NCI-H2227 (cell line): ENCODE measurements at regions not wholly inside any gene's neighbourhood (a gene's known extent, or its start where the extent isn't known, plus 50 kb on each side); places are given as distances from the start of the nearest gene placed in this dataset.
A peak's percentile ranks its signal among the peaks of the same experiment; 100 is the strongest.

ENCODE experiments used
- DNase-seq: peaks from one replicate; lab custom pipeline; 2025; ENCODE audit not compliant: unreplicated experiment; lab: John Stamatoyannopoulos, UW

DNA sequence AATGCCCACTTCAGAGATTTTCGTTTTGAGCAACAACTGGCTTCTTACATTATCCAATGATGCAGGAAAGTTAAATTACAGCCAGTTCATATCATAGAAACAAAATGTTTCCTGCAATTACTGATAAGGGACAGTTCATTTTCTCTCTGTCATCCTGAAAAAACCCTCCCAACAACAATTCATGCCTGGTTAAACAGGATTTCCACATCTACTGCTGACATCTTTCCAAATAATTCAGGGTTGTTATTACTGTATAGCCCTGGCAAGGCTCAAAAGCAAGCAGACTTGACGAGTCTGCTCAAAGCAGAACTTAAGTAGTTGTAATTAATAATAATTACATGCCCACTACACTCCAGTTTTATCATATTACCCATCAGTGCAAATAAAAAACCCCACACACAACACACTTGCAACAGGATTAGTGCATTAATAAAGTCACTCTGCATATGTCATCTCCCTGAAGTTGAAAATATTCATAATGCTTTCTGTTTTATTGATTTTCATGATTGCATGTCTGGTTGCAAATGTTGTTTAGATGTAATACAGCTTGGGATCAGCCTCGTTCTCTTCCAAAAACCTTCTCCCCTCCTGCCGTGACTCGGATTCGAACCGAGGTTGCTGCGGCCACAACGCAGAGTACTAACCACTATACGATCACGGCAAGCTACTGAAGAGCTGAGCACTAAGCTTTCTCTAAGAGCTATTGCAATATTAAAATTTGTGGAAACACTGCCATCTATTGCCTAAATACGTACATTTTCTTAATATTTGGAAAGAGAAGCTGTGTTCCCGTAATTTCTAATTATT, 119.6 kb upstream of the NFIB start:
- DNase-seq, result peak; percentile 72

DNA sequence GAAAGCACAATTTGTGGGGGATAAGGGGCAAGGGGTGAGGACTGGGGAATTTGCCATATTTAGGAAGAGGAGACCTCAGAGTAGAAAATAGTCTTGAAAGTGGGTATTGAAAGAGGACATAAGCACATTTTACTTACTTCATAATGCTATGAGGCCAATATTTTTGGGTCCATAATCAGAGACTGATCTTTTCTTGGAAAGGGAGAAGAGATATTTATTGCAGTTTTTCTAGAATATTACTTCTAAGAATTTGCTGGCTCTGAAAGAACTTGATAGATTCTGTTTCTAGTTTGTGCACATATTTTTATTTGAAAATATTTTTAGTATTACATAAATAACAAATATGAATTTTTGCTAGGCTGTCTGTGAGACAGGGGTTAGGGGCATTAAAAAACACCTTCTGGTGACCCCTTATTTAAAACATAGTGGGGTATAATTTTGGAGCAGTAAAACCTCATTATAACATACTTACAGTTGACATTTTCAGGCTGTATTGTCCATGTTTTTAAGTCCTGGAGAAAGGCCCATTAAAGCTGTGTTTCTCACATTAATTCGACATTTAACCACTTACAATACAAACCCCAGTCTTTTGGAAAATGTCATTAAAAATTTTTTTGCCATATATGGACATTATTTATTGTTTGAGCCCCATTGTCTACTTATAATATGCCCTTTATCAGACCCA, 118.9 kb upstream of the NFIB start:
- no peak for DNase-seq

DNA sequence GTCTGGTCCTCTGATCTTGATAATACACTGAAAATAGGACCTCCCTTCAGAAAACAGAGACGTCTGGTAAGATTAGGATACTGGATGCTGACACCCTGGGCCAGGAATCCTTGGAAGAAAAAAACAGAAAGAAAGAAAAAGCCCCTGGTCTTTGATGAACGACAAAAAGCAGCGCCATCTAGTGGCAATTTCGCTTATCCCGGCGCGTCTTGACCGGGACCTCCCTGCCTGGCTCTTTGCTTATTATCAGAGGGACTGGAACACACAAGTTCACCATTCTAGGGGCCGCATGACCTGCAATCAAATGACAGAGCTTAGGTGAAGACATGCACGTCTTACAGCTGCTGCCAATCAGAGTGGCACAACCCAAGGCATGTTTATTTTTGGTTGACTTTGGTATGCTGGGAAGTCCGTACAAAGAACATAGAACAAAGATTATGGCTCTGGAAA, 114.9 kb upstream of the NFIB start:
- peak; percentile 88 for DNase-seq

DNA sequence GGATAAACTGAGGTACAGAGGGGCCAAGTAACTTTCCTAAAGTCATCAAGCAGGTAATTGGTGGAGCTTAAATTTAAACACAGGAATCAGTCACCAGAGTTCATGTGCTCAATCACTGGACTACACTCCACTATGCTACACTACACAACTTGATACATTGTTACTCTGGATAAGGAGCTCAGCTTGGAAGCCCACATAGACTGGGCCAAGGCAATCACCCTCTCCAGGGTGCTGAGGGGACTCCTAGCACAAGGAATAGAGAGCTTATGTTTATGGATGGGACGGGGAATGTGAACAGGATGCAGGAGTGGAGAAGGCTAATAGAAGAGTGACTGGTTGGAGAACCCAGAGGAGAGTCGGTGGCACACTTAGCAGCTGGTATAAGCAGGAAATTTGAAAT, 113.5 kb upstream of the NFIB start:
- no peak for DNase-seq

DNA sequence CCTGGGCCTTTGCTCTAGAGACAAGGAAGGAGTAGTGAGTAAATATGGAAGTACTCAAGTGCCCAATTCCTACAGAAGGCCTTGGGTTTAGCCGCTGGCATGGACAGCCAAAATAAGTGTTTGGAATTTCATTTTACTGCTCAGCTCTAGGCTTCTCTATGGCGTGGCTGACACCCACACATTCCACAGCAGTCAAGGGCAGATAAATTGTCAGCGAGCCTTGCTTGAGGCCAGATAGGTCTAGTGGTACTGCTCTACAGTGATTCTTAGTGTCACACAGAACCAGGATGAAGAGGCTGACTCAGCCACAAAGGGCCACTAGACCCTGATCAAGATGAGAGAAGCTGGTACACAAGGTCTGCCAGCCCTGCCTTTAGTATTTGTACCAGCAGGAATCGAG, 111.0 kb upstream of the NFIB start:
- DNase-seq, result no peak

DNA sequence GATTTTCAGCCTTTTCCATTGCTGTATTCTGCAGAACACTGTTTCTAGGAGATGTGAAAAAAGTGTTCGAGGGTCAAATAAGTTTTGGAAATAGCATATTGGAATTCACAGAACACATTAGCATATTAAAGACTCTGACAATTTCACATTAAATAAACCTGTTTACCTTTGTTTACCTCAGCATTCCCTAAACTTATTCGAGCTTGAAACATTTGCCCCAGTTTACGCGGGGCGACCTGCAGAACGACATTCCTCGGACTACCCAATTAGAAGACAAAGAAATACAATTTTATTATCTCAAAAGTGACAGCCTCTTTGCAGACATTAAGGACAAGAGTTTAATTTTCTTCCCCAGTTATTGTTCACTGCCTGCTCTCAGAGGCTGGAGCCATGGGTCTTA, 110.3 kb upstream of the NFIB start:
- DNase-seq, result no peak

DNA sequence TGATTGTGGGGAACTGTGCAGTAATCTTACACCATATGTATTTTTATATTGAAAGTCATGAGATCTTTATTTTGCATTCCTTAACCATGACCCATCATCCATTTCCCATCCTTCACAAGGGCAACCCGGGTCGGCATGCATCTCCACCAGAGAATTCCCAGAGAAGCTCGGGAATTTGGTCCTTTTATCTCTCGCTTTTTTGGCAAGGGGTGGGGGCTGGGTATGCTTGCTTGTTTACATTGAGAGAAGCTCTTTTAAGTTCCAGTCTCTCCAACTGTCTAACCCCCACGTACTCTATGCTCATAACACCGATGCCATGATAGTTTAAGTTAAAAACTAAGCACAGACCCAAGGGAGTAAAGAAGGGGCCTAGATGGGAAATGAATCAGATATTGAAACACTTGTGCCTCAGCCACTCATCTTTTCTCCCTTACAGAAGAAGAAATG, 109.9 kb upstream of the NFIB start:
- no peak for DNase-seq

DNA sequence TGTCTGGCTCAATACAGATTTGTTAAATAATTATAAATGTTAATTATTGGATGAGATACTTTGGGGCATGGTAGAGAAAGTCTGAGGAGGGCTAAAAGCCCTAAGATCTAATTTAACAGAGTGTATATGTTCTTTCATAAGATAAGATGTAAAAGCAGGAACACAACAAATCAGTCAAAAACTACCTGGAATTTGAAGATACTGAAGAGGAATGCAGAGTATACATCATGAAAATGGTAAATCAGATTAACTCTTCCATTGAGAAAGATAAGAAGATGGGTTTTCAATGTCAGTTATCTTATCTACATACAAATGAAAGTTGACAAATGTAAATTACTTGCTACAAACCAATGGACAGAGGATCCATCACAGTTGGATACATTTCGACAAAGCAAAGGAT, 107.3 kb upstream of the NFIB start:
- DNase-seq, result no peak

DNA sequence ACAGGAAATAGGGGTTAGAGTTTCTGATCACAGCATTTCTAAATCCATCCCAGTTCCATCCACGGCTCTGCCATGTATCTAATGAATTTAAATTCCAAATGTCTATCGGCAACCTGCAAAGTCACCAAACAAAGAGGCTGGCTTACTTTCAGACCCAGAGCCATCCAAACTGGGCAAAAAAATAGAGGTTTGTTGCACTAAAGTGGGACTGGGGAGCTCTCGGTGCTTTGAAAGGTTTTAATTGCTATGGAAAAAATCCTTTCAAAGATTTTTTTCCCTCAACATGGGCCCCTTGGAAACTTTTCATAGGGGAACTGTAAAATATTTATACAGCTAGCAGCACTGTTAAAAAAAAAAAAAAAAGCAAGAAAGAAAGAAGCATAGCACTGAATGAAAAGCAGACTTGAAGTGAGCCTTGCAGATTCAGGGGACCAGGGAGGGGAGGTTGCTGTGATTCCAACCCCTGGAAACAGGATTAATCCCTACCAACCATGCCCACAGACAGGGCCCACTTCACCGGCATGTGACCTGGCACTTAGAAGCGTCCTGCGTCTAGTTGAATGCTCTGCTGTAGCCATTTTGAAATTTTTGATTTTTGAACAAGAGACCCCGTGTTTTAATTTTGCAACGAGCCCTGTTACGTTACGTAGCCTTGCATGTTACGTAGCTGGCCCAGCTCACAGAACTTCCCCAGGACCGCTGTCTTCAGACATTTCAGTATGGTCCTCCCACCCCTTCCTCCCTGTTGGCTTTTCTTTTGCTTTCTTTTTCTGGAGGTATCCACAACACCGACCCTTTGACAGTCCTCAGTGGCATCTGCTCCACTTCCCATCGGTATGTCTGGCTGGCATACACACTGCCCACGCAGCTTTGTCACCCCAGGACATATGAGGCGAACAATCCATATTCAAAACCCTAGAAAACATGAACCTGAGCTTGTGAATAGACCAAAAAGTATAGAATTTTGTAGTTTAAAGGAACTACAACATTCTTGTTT, 105.3 kb upstream of the NFIB start:
- DNase-seq, result no peak

DNA sequence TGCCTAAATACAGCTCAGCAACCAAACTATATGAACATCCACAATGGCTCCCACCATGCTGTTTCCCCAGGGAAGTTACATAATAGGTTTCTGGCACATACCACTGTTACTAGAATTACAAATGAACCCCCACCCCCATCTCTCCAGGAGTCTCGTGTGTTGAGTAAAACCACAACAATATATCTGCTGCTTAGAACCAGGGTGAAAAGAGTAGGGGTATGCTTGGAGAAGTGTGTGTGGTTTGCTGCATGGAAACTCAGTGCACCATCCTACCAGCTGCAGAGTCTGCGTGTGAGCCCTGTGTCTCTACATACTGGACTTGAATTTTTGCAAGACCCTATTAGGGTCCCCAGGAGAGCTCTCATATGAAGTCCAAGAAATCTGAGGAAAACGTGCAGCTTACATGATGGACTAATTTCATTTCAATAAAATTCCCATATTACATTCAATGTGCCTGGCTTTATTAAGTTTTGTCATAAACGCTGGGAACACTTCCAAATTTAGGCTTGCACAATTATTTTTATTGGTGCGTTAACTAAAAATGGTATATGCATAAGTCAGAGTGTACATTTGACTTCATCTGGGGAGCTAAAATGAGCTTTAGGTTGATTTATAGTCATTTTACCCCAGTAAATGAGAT, 104.5 kb upstream of the NFIB start:
- DNase-seq, result no peak

DNA sequence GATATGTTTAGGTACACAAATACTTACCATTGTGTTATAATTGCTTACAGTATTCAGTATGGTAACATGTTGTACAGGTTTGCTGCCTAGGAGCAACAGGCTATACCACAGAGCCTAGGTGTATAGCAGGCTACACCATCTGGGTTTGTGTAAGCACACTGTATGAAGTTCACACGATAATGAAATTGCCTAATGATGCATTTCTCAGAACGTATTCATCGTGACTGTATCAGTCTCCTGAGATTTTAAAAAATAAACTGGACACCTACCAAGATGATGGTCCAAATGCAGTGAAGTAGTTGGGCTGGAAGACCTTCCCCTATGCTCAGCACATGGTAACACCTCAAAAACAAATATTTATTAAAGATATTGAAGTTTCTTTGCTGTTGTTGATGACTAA, 103.3 kb upstream of the NFIB start:
- DNase-seq, result no peak

DNA sequence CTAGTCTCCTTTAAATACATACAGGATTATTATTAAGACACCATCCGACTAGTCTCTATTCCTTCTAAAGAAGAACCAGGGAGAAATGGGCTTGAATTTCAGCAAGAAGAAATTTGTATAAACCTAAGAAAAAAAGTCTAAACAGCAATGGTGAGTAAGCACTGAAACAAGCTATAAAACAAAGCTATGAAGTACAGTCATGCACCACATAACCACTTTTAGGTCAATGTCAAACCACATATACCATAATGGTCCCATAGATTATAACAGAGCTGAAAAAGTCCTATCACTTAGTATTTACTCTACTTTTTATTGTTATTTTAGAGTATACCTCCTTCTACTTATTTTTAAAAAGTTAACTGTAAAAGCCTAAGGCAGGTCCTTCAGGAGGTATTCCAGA, 102.0 kb upstream of the NFIB start:
- DNase-seq, result no peak

DNA sequence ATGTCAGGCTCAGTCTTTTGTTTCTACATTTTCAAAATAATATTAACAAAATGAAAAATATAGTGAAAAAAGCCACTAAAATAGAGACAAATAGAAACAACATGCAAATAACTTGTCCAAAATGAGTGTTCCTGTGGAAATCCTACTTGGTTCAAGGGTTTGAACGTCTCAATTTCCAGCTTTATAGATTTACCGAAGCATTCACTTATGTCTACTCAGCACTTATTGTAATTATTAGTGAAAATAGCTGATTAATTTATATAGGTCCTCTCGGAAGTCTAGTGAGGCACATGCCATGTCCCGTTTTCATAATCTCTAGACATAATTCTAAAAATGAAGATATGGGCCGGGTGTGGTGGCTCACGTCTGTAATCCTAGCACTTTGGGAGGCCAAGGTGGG, 99.9 kb upstream of the NFIB start:
- no peak for DNase-seq

DNA sequence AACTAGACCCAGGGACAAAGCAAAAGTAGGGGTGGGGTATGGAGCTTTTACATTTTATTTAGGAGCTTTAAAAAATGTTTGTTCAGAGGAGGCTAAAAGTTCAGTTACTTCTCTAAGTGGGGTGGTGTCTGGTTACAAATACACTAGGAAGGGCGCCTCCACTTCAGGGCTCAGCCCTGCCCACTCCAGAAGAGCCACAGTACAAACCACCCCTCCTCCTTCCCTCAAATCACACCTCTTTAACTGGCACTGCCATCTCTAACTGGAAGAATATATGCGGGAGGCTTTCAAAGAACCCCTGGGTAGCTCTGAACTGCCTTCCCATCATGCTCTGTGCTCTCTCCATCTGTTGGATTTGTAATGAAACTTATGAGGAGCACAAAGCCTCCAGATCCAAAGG, 98.8 kb upstream of the NFIB start:
- DNase-seq, result no peak

DNA sequence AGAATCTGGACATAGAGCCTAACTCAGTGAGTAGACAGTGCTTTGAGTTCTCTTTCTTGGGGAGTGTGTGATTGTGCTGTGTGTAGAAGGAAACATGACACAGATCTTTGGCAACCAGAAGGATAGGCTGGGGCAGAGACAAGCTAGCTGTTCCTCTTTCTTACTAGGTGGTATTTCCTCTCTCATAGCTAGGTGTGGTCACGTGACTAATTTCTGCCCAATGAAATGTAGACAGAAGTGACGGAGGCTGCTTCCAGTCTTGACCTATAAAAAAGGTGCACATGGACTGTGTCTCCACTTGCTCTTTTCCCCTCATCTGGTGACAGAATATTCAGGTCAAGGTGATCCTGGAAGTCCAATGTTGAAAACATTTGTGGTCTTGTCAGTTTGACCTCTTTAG, 92.5 kb upstream of the NFIB start:
- DNase-seq, result no peak

DNA sequence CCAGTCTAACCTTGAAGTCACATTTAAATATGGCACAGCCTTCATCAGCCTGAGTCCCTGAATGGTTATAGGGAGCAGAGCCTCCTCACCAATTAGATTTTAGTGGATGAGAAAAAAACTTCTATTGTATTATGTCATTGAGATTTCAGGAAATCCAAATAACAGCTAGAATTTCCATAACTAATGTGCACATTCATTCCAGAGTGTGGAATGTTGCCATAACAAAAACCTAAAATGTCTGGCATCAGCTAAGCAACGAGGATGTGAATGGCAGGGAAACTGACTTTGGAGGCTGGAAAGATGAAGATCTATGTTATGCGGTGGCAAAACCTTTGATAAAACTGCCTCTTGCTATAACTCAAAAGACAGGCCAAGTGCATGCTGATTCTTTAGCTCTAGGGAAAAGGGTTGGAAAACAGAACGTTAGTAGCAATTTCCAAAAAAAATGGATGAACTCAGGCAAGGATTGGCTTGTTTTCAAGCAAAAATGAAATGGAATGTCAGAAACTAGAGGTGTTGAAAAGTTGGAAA, 91.3 kb upstream of the NFIB start:
- no peak for DNase-seq

DNA sequence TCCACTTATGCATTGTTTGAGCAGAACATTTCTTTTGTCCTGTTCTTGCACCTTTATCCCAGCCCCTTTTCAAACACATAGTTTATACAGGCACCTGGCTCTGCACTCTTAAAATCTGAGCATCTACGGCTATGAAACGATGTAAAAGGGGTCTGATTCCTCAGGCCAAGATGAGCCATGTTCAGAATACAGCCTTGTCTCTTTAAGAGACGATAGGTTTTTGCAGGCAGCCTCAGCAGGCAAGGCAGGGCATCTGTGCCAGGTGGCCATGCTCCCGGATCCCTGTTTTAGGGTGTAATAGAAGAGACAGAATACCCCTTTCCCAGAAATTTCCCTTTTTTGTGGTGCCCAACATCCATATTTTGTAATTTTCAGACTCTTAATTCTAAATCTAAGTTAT, 89.1 kb upstream of the NFIB start:
- peak; percentile 7 for DNase-seq

DNA sequence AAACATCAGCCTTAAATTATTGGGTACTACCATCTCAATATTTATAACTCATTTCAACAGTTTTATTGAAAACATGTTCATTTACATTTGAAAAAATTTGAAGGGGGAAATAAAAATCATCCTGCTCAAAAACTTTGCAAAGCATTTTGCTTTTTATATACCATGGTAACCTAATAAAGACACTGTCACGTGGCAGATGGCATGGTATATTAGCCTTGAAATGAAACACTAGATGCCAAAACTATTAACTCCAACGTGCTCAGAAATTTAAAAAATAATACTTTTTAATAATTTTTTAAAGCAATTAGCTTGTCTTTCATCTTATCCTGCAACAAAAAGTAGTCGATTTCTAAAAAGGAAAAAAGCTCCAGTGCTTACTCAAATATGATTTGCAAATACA, 88.6 kb upstream of the NFIB start:
- no peak for DNase-seq

DNA sequence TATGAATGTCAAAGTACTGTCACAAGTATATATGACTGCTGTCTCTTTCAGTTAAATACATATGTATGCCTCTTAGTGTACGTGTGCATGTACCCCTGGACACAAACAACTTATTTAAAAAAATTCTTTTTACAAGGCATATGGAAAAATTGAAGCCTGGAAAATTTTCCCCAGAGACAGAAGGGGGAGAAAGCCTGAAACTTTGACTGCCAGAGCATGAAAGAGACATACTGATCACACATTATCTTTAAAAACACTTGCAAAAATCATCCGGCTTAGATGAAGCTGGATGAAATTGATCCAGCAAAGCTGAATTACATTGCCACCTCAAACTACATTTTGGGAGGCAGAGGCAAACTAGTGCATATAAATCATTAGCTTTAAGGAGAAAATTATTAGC, 88.0 kb upstream of the NFIB start:
- no peak for DNase-seq

DNA sequence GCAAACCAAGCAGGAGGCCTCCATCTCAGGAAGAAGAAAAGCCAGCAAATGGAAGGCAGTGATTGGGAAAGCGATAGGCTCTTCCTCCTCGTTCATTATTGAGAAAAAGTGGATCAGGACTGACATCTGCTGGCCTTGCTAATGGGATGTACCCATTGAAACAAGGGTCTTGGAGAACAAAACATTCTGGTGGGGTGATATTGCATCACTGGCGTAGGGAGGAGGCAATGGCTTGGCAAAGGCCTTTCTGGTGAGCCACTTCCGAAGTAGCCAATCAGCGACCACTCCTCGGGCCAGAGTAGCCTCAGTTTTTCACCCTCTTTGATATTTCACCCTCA, 86.7 kb upstream of the NFIB start:
- peak; percentile 4 for DNase-seq
